Left ventricle myocardium inferior (tissue), 1 donor: ENCODE measurements at regions not wholly inside any gene's neighbourhood (a gene's known extent, or its start where the extent isn't known, plus 50 kb on each side); places are given as distances from the start of the nearest gene placed in this dataset.

Source experiments
- DNase-seq: peaks from one replicate; pipeline ENCODE4 v3.0.0-alpha.2; 2020
- H3K27ac ChIP-seq: fragments of 200-600 bp; replicated peaks from 2 replicates; pipeline ENCODE4 v1.8.0; 2021
- H3K27me3 ChIP-seq: fragments of 200-600 bp; 2 replicates; pipeline ENCODE4 v1.8.0; 2021; ENCODE audit warnings: low read depth
- H3K36me3 ChIP-seq: fragments of 200-600 bp; 2 replicates; pipeline ENCODE4 v1.8.0; 2021
- H3K4me1 ChIP-seq: fragments of 200-600 bp; 2 replicates; pipeline ENCODE4 v1.8.0; 2021
- H3K4me3 ChIP-seq: fragments of 200-600 bp; 2 replicates; pipeline ENCODE4 v1.8.0; 2021; ENCODE audit warnings: mild to moderate bottlenecking, moderate library complexity
- H3K9me3 ChIP-seq: fragments of 200-600 bp; replicated peaks from 2 replicates; pipeline ENCODE4 v1.8.0; 2021
- intact Hi-C: fragments of 100-400 bp; cut with micrococcal nuclease; formaldehyde crosslinking; loops from one replicate; pipeline ENCODE4 v1.11.0; 2022
- TF ChIP-seq, protein P1 (sequence below): fragments of 200-600 bp; IDR thresholded peaks from 2 replicates; pipeline ENCODE4 v1.8.0; 2021; ENCODE audit warnings: antibody characterized with exemption, mild to moderate bottlenecking, borderline replicate concordance
- donor health status: DM: no; HTN: yes; CAD: no; lungs with severe emphysema.

DNA sequence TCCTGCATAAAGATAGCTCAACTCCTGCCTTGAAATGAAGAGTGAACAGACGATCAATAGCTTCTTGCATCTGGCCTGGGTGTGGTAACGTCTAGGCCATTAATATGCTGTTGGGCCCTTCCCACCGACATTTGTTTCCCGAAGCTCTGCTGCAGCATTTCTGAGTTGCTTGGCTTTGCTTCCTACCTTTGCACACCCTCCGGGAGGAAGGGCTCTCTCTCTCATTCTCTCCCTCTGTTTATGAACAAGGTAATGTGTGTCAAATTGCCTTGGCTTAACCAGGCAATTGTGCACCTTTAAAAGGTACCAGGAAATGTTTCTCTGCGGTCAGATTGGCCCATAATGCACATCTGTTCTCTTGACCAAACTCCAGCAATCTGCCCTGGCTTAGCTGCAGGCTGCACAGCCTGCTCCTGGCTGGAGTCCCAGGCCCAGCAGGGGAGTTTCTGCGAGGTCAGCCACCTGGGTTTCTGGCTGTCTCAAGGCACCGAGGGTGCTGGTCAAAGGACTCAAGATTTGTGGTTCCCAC, 223.7 kb downstream of the SNX10 start:
- Histone ChIP-seq H3K36me3 (no peaks in the 10 kb centered on the region), H3K4me1 (no peaks in the 10 kb centered on the region), H3K27me3 (peaks cover 47% of the 10 kb centered on the region), H3K9me3 (no peaks in the 10 kb centered on the region), H3K27ac (no peak overlapping the region), H3K4me3 (no peak overlapping the region)
- TF ChIP-seq, protein P1, sequence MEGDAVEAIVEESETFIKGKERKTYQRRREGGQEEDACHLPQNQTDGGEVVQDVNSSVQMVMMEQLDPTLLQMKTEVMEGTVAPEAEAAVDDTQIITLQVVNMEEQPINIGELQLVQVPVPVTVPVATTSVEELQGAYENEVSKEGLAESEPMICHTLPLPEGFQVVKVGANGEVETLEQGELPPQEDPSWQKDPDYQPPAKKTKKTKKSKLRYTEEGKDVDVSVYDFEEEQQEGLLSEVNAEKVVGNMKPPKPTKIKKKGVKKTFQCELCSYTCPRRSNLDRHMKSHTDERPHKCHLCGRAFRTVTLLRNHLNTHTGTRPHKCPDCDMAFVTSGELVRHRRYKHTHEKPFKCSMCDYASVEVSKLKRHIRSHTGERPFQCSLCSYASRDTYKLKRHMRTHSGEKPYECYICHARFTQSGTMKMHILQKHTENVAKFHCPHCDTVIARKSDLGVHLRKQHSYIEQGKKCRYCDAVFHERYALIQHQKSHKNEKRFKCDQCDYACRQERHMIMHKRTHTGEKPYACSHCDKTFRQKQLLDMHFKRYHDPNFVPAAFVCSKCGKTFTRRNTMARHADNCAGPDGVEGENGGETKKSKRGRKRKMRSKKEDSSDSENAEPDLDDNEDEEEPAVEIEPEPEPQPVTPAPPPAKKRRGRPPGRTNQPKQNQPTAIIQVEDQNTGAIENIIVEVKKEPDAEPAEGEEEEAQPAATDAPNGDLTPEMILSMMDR, result no peak
- intact Hi-C loops, result no loop called here
- DNase-seq, result no peak

- no peaks in the 10 kb centered on the region for H3K4me1 ChIP-seq
- TF ChIP-seq, protein P1, result no peak
- intact Hi-C loops, result no loop called here
- H3K27ac ChIP-seq, result no peak overlapping the region
- H3K9me3 ChIP-seq, result peaks cover 29% of the 10 kb centered on the region
- DNase-seq, result no peak
- no peak overlapping the region for H3K4me3 ChIP-seq
- peaks cover 27% of the 10 kb centered on the region for H3K27me3 ChIP-seq
- no peaks in the 10 kb centered on the region for H3K36me3 ChIP-seq
Observed at GRCh38 chr7:26520483-26520882, 228.8 kb downstream of the SNX10 start.

GRCh38 chr7:26522633-26523032, 231.0 kb downstream of the SNX10 start:
- Histone ChIP-seq H3K4me1 (no peaks in the 10 kb centered on the region), H3K36me3 (no peaks in the 10 kb centered on the region), H3K27me3 (peaks cover 17% of the 10 kb centered on the region), H3K9me3 (peaks cover 29% of the 10 kb centered on the region), H3K27ac (no peak overlapping the region), H3K4me3 (no peak overlapping the region)
- TF ChIP-seq, protein P1, result no peak
- no peak for DNase-seq
- intact Hi-C loops, result no loop called here

DNA sequence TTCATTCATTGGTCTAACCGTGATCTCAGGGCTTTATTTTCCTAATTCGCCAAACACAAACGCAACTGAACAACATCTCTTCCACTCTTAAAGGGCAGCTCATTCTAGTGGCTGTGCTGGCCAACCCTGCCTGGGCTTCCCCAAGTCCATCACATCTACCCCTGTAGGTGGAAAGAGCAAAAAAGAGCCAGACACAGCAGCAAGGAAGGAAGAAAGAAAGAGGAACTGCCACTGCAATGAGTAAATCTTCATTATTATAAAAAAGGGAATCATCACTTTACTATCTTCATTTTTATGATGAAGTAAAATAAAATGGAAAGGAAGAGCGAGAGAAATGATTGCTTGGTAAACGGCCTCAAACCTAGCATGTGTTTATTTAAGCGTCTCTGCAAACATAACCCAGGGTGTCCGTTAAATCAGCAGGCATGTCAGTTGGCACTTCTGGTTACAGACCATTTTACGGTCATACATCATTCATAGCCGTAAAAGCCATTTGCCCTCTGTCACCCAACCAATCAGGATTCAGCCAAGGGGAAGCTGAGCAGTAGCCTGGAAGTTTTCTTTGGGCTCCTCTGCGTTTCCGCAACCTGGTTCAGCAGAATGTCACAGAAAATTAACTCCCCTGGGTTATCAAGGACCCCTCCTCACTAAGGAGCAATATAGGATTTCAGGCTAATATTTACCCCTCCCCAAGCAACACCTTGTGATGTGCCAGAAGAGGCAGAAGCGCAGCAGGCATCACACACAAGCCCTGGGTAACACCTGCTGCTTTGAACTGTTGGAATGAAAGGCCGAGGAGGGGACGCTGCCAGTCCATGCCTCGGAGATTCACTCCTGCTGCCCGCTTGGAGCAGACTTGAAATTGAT, 234.0 kb downstream of the SNX10 start:
- Histone ChIP-seq H3K4me3 (no peak overlapping the region), H3K36me3 (no peaks in the 10 kb centered on the region), H3K27ac (no peak overlapping the region), H3K9me3 (peaks cover 29% of the 10 kb centered on the region), H3K27me3 (peaks cover 14% of the 10 kb centered on the region), H3K4me1 (no peaks in the 10 kb centered on the region)
- no peak for DNase-seq
- intact Hi-C loops, result no loop called here
- TF ChIP-seq, protein P1, result no peak

DNA sequence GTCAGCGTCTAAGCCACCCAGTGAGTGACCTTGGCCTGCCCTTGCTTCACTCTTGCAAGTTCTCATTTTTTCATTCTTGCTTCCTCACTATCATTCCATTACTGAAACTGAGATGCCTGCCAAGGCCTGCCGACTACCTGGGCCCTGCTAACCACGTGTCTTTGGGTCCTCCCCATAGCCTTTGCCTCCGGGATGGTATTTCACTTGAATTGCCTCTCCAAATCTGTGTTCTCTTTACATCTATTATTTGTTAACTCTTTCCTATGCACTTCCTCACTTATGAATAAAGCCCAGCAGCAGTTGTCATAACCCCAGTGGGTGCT, 234.6 kb downstream of the SNX10 start:
- no peak for DNase-seq
- TF ChIP-seq, protein P1, result no peak
- H3K36me3 ChIP-seq, result no peaks in the 10 kb centered on the region
- H3K27me3 ChIP-seq, result peaks cover 20% of the 10 kb centered on the region
- H3K4me1 ChIP-seq, result no peaks in the 10 kb centered on the region
- no peak overlapping the region for H3K4me3 ChIP-seq
- intact Hi-C loops, result no loop called here
- no peak overlapping the region for H3K27ac ChIP-seq
- peaks cover 29% of the 10 kb centered on the region for H3K9me3 ChIP-seq
